ENCODE measurements at regions not wholly inside any gene's neighbourhood (a gene's known extent, or its start where the extent isn't known, plus 50 kb on each side); places are given as distances from the start of the nearest gene placed in this dataset.

DNA sequence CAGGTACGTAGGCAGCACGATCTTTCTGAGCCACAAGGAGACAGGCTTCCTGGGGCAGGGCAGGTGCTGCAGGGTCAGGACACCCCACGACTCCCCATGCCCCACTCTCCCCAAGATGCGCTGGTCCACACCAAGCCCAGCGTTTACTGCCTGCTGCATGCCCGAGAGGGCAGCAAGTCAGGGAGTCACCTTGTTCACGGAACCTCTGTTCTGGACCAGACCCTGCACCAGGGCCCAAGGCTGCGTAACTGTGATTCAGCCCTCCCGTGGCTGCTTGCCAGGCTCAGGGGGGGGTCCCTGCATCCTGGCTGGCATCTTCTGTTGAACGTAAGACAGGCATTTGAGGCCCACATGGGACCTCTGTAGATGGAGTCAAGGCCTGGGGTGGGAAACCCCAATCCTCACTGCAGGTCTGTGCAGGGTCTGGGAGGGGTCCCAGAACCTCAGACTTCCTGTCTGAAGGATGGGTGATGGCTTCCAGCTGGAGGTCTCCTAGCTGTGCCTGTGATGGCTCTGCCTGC is 228.6 kb upstream of the RTL1 start:
- TF ChIP-seq, protein P1, sequence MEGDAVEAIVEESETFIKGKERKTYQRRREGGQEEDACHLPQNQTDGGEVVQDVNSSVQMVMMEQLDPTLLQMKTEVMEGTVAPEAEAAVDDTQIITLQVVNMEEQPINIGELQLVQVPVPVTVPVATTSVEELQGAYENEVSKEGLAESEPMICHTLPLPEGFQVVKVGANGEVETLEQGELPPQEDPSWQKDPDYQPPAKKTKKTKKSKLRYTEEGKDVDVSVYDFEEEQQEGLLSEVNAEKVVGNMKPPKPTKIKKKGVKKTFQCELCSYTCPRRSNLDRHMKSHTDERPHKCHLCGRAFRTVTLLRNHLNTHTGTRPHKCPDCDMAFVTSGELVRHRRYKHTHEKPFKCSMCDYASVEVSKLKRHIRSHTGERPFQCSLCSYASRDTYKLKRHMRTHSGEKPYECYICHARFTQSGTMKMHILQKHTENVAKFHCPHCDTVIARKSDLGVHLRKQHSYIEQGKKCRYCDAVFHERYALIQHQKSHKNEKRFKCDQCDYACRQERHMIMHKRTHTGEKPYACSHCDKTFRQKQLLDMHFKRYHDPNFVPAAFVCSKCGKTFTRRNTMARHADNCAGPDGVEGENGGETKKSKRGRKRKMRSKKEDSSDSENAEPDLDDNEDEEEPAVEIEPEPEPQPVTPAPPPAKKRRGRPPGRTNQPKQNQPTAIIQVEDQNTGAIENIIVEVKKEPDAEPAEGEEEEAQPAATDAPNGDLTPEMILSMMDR (conservative IDR thresholded peaks at IDR 0.05; ENCODE audit: low read depth, low read length): no peak
- TF ChIP-seq EZH2 (IDR thresholded peaks at IDR 0.05; ENCODE audit: borderline replicate concordance, low read depth, low read length, poor library complexity, severe bottlenecking): no peak
- CTCF ChIA-PET: no interaction called here

DNA sequence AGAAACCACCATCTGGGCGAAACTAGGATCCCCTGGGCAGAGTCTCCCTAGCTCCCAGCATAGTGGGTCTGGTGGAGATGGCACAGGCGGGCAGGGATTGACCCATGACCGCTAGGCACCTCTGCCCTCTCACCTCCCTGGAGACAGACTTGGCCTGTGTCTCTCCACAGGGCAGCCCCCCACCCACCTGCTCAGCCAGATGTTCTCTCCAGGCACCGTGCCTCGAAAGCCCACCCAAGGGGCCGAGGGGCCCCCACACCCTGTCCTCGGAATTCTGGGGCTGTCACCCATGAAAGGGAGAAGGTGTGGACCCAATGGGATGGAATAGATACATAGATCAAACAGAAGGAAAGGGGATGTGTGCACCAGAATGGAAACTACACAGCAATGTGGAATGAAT is 229.1 kb upstream of the RTL1 start:
- no peaks in the 10 kb centered on the region for H3K36me3 ChIP-seq (ENCODE audit: insufficient read depth, low read length, poor library complexity, severe bottlenecking)
- no peak overlapping the region for H3K27ac ChIP-seq (ENCODE audit: low read depth, low read length, poor library complexity, severe bottlenecking)
- H3K4me1 ChIP-seq (ENCODE audit: insufficient read depth, low read length, poor library complexity, severe bottlenecking): no peaks in the 10 kb centered on the region
- ChIA-PET CTCF (no interaction called here), POLR2A (ENCODE audit: low non-redundant PET) (no interaction called here)
- no peaks in the 10 kb centered on the region for H3K27me3 ChIP-seq (replicated peaks; ENCODE audit: insufficient read depth, low read depth, low read length, poor library complexity)
- no peaks in the 10 kb centered on the region for H3K9me3 ChIP-seq (ENCODE audit: low read depth, low read length, poor library complexity, severe bottlenecking)
- no peak for DNase-seq (ENCODE audit: low spot score)
- TF ChIP-seq EZH2 (IDR thresholded peaks at IDR 0.05; ENCODE audit: borderline replicate concordance, low read depth, low read length, poor library complexity, severe bottlenecking): no peak
- TF ChIP-seq, protein P1 (conservative IDR thresholded peaks at IDR 0.05; ENCODE audit: low read depth, low read length): no peak
- BruUV-seq (replicated peaks): no TSS peak
- H3K4me3 ChIP-seq (ENCODE audit: low read depth, low read length, poor library complexity, severe bottlenecking): no peak overlapping the region
- intact Hi-C loops (cut with micrococcal nuclease; ENCODE audit: unreplicated experiment): no loop called here

More for the DNA sequence above, 228.6 kb upstream of the RTL1 start:
- POLR2A ChIA-PET (ENCODE audit: low non-redundant PET): no interaction called here
- Histone ChIP-seq H3K4me3 (ENCODE audit: low read depth, low read length, poor library complexity, severe bottlenecking) (no peak overlapping the region), H3K9me3 (ENCODE audit: low read depth, low read length, poor library complexity, severe bottlenecking) (no peaks in the 10 kb centered on the region), H3K27me3 (replicated peaks; ENCODE audit: insufficient read depth, low read depth, low read length, poor library complexity) (no peaks in the 10 kb centered on the region), H3K27ac (ENCODE audit: low read depth, low read length, poor library complexity, severe bottlenecking) (no peak overlapping the region), H3K36me3 (ENCODE audit: insufficient read depth, low read length, poor library complexity, severe bottlenecking) (no peaks in the 10 kb centered on the region), H3K4me1 (ENCODE audit: insufficient read depth, low read length, poor library complexity, severe bottlenecking) (no peaks in the 10 kb centered on the region)
- intact Hi-C loops (cut with micrococcal nuclease; ENCODE audit: unreplicated experiment): no loop called here
- no TSS peak for BruUV-seq (replicated peaks)
- no peak for DNase-seq (ENCODE audit: low spot score)

DNA sequence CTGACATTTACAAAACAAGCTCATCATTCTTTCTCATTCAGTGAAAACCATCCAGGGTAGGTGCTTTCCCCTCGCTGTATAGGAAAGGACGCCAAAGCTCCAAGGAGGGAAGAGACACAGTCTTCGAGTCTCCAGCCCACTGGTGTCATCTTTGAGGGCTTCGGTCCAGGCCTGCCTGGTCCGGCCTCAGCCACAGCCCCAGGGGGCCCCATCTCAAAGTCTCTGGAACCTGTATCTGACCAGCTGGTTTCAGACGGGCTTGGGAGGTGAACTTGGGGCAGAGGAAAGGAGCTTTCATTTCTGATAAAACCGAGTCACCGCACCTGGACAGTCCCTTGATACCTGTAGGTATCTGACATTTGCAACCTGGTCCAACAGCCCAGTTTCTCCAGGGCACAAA is 229.5 kb upstream of the RTL1 start:
- Histone ChIP-seq H3K9me3 (ENCODE audit: low read depth, low read length, poor library complexity, severe bottlenecking) (no peaks in the 10 kb centered on the region), H3K27me3 (replicated peaks; ENCODE audit: insufficient read depth, low read depth, low read length, poor library complexity) (no peaks in the 10 kb centered on the region), H3K4me1 (ENCODE audit: insufficient read depth, low read length, poor library complexity, severe bottlenecking) (no peaks in the 10 kb centered on the region), H3K27ac (ENCODE audit: low read depth, low read length, poor library complexity, severe bottlenecking) (no peak overlapping the region), H3K36me3 (ENCODE audit: insufficient read depth, low read length, poor library complexity, severe bottlenecking) (no peaks in the 10 kb centered on the region), H3K4me3 (ENCODE audit: low read depth, low read length, poor library complexity, severe bottlenecking) (no peak overlapping the region)
- TF ChIP-seq, protein P1 (conservative IDR thresholded peaks at IDR 0.05; ENCODE audit: low read depth, low read length): no peak
- no peak for TF ChIP-seq EZH2 (IDR thresholded peaks at IDR 0.05; ENCODE audit: borderline replicate concordance, low read depth, low read length, poor library complexity, severe bottlenecking)
- intact Hi-C loops (cut with micrococcal nuclease; ENCODE audit: unreplicated experiment): no loop called here
- no peak for DNase-seq (ENCODE audit: low spot score)
- ChIA-PET CTCF (no interaction called here), POLR2A (ENCODE audit: low non-redundant PET) (no interaction called here)
- no TSS peak for BruUV-seq (replicated peaks)

Data from A673 (cell line).